Neural cell (in vitro differentiated cells): ENCODE measurements at regions not wholly inside any gene's neighbourhood (a gene's known extent, or its start where the extent isn't known, plus 50 kb on each side); places are given as distances from the start of the nearest gene placed in this dataset.

ENCODE experiments used
- H2AFZ ChIP-seq: fragments of 200-600, 300-800 bp; sonication (generic), shearing (Covaris generic); 2 replicates; pipeline ENCODE4 v1.6.0; 2014; ENCODE audit warnings: low read depth, mild to moderate bottlenecking, antibody characterized with exemption, low read length, moderate library complexity
- H3F3A ChIP-seq: fragments of 200-600 bp; shearing (Covaris generic); 2 replicates; pipeline ENCODE4 v1.6.1; 2016; ENCODE audit warnings: mild to moderate bottlenecking, moderate library complexity, mixed read lengths, antibody characterized with exemption, low read length; ENCODE audit not compliant: insufficient read depth, poor library complexity, severe bottlenecking
- H3K27ac ChIP-seq: fragments of 200-600, 300-800 bp; sonication (generic), shearing (Covaris generic); 2 replicates; pipeline ENCODE4 v1.5.1; 2014; ENCODE audit warnings: mild to moderate bottlenecking, low read length, moderate library complexity
- H3K27me3 ChIP-seq: fragments of 300-800, 200-600 bp; sonication (generic), shearing (Covaris generic); 2 replicates; pipeline ENCODE4 v1.6.0; 2014; ENCODE audit warnings: mild to moderate bottlenecking, low read depth, low read length, moderate library complexity; ENCODE audit not compliant: insufficient read depth
- H3K36me3 ChIP-seq: fragments of 300-800, 200-600 bp; sonication (generic), shearing (Covaris generic); 2 replicates; pipeline ENCODE4 v1.5.1; 2014; ENCODE audit warnings: mild to moderate bottlenecking, antibody characterized with exemption, low read length, moderate library complexity; ENCODE audit not compliant: insufficient read depth
- H3K4me2 ChIP-seq: fragments of 300-800, 200-600 bp; sonication (generic), shearing (Covaris generic); 2 replicates; pipeline ENCODE4 v1.6.0; 2014; ENCODE audit warnings: mild to moderate bottlenecking, low read length
- H3K4me3 ChIP-seq: fragments of 300-800, 200-600 bp; sonication (generic), shearing (Covaris generic); 2 replicates; pipeline ENCODE4 v1.5.1; 2014; ENCODE audit warnings: mild to moderate bottlenecking, low read length, moderate library complexity
- H3K79me2 ChIP-seq: fragments of 200-600 bp; shearing (Covaris generic); replicated peaks from 2 replicates; pipeline ENCODE4 v1.6.0; 2014; ENCODE audit warnings: mild to moderate bottlenecking, low read length, moderate library complexity; ENCODE audit not compliant: insufficient read depth
- H3K9ac ChIP-seq: fragments of 300-800, 200-600 bp; sonication (generic), shearing (Covaris generic); 2 replicates; pipeline ENCODE4 v1.6.1; 2016; ENCODE audit warnings: mild to moderate bottlenecking, low read length, mixed read lengths
- H3K9me2 ChIP-seq: fragments of 200-600 bp; shearing (Covaris generic); 2 replicates; pipeline ENCODE4 v1.6.1; 2016; ENCODE audit warnings: mild to moderate bottlenecking, low read length, mixed read lengths; ENCODE audit not compliant: insufficient read depth
- H3K9me3 ChIP-seq: fragments of 200-600, 300-800 bp; sonication (generic), shearing (Covaris generic); 2 replicates; pipeline ENCODE4 v1.6.1; 2016; ENCODE audit warnings: mild to moderate bottlenecking, mixed run types, low read length, moderate library complexity, mixed read lengths
- H4K20me1 ChIP-seq: fragments of 200-600 bp; shearing (Covaris generic); 2 replicates; pipeline ENCODE4 v1.6.1; 2016; ENCODE audit warnings: mild to moderate bottlenecking, mixed run types; ENCODE audit not compliant: insufficient read depth
- CTCF ChIP-seq: fragments of 450-650 bp; IDR thresholded peaks from 2 replicates; pipeline ENCODE4 v1.5.1; 2014; ENCODE audit warnings: antibody characterized with exemption, mild to moderate bottlenecking, moderate library complexity; ENCODE audit not compliant: poor library complexity, severe bottlenecking
- EP300 ChIP-seq: fragments of 450-650 bp; conservative IDR thresholded peaks from 2 replicates; pipeline ENCODE4 v1.6.1; 2014; ENCODE audit warnings: antibody characterized with exemption, mild to moderate bottlenecking, moderate library complexity; ENCODE audit not compliant: poor library complexity, severe bottlenecking
- EZH2 ChIP-seq: fragments of 200-600, 300-800 bp; shearing (Covaris generic), sonication (generic); IDR thresholded peaks from 2 replicates; pipeline ENCODE4 v1.6.1; 2014; ENCODE audit warnings: antibody characterized with exemption, low read length, borderline replicate concordance, mild to moderate bottlenecking; ENCODE audit not compliant: insufficient read depth, poor library complexity, severe bottlenecking
- MXI1 ChIP-seq: fragments of 450-650 bp; conservative IDR thresholded peaks from 2 replicates; pipeline ENCODE4 v1.6.1; 2014; ENCODE audit warnings: antibody characterized with exemption, mild to moderate bottlenecking; ENCODE audit not compliant: poor library complexity, severe bottlenecking
- POLR2AphosphoS5 ChIP-seq: IDR thresholded peaks from 2 replicates; pipeline ENCODE4 v1.6.1; 2012
- RAD21 ChIP-seq: fragments of 450-650 bp; conservative IDR thresholded peaks from 2 replicates; pipeline ENCODE4 v1.6.1; 2014; ENCODE audit warnings: antibody characterized with exemption, mild to moderate bottlenecking, moderate library complexity
- REST ChIP-seq: IDR thresholded peaks from 2 replicates; pipeline ENCODE4 v1.6.1; 2012; ENCODE audit warnings: borderline replicate concordance
- SMC3 ChIP-seq: fragments of 450-650 bp; conservative IDR thresholded peaks from 2 replicates; pipeline ENCODE4 v1.6.1; 2014; ENCODE audit warnings: antibody characterized with exemption, mild to moderate bottlenecking, moderate library complexity; ENCODE audit not compliant: poor library complexity
- TAF1 ChIP-seq: IDR thresholded peaks from 2 replicates; pipeline ENCODE4 v1.6.1; 2012; ENCODE audit warnings: low read depth

- Histone ChIP-seq H3K9ac (no peak overlapping the region), H2AFZ (no peak overlapping the region), H3K79me2 (no peaks in the 10 kb centered on the region), H3K4me2 (no peak overlapping the region), H3K36me3 (no peaks in the 10 kb centered on the region), H3K27me3 (no peaks in the 10 kb centered on the region), H3K9me3 (no peaks in the 10 kb centered on the region), H3K9me2 (no peaks in the 10 kb centered on the region), H3K4me3 (no peak overlapping the region), H4K20me1 (no peaks in the 10 kb centered on the region), H3K27ac (no peak overlapping the region), H3F3A (no peaks in the 10 kb centered on the region)
- no peak for TF ChIP-seq MXI1
- TF ChIP-seq POLR2AphosphoS5 = no peak
- no peak for TF ChIP-seq REST
- TF ChIP-seq RAD21 = no peak
- TF ChIP-seq TAF1 = no peak
- TF ChIP-seq SMC3 = no peak
- TF ChIP-seq CTCF = no peak
- no peak for TF ChIP-seq EZH2
- no peak for TF ChIP-seq EP300
Observed at GRCh38 chr2:146598791-146599190, 1246.0 kb upstream of the ACVR2A start.

- no peak overlapping the region for H3K4me2 ChIP-seq
- TF ChIP-seq POLR2AphosphoS5 (no peak), CTCF (no peak), MXI1 (no peak), EP300 (no peak), RAD21 (no peak), SMC3 (no peak), EZH2 (no peak), REST (no peak), TAF1 (no peak)
Observed at GRCh38 chr2:146597291-146597690, 1247.5 kb upstream of the ACVR2A start.

More at GRCh38 chr2:146597291-146597690, 1247.5 kb upstream of the ACVR2A start:
- Histone ChIP-seq H3K9me3 (no peaks in the 10 kb centered on the region), H3K27me3 (no peaks in the 10 kb centered on the region), H3F3A (no peaks in the 10 kb centered on the region), H4K20me1 (no peaks in the 10 kb centered on the region), H3K79me2 (no peaks in the 10 kb centered on the region), H3K27ac (no peak overlapping the region), H3K4me3 (no peak overlapping the region), H2AFZ (no peak overlapping the region), H3K9me2 (no peaks in the 10 kb centered on the region), H3K36me3 (no peaks in the 10 kb centered on the region), H3K9ac (no peak overlapping the region)
